Panc1 (cell line): ENCODE measurements at regions not wholly inside any gene's neighbourhood (a gene's known extent, or its start where the extent isn't known, plus 50 kb on each side); places are given as distances from the start of the nearest gene placed in this dataset.

Experiments
- POLR2AphosphoS5 ChIP-seq: IDR thresholded peaks from 2 replicates; pipeline ENCODE4 v1.6.1; 2012; ENCODE audit warnings: mild to moderate bottlenecking, low read depth, low read length, moderate library complexity
- TCF7L2 ChIP-seq: IDR thresholded peaks from 2 replicates; pipeline ENCODE4 v1.6.1; 2011; ENCODE audit warnings: mild to moderate bottlenecking, low read depth, low read length, inconsistent platforms

DNA sequence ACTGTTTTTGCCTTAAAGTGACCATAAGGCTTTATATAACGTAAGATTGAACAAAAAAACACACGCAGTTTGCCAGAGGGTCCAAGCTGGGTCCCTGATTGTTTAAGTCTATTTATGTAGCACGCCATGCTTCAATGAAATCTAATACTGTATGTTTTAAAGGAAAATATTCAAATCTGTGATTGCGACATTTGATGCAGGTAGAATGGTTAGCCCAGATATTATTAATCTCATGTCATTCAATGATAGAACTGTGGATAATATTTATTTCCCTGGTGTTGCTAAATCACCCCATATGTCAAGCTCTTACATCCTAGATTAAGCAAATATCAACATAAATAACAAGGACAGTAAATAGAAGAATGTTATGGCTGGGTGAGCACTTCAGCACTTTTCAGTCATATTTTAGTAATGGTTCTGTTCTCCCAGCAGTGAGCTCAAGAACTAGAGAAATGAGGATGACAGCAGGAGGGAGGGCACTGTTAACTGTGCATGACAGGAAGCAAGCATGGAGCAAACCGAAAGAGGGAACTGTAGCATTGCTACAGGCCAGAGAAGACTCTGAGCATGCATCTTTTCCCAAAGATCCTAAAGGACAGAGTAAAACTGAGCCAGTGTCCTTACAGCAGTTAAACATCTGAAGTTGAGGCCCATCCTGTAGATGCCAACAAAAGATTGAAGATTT is 465.7 kb upstream of the MGAT4C start:
- TF ChIP-seq POLR2AphosphoS5 (no peak), TCF7L2 (no peak)
